ENCODE measurements at regions not wholly inside any gene's neighbourhood (a gene's known extent, or its start where the extent isn't known, plus 50 kb on each side); places are given as distances from the start of the nearest gene placed in this dataset.

GRCh38 chr15:93495799-93496637 is 407.0 kb upstream of the RGMA start:
- H3K4me1 ChIP-seq (ENCODE audit: control insufficient read depth, insufficient read depth, low read length) = no peaks in the 10 kb centered on the region
- H3K27me3 ChIP-seq (ENCODE audit: control insufficient read depth, insufficient read depth, low read length) = no peaks in the 10 kb centered on the region
- no peak overlapping the region for H3K4me3 ChIP-seq (ENCODE audit: low read length)
- WGBS (ENCODE audit: insufficient coverage, low lambda C conversion rate) = 100% methylated on average over 1 of the region's 9 CpGs
- no peaks in the 10 kb centered on the region for H3K36me3 ChIP-seq (ENCODE audit: control insufficient read depth, insufficient read depth, low read length)
- no peaks in the 10 kb centered on the region for H3K9me3 ChIP-seq (ENCODE audit: control insufficient read depth, low read depth, low read length)
- no peak overlapping the region for H3K27ac ChIP-seq (ENCODE audit: low read length)
- no peak for DNase-seq

DNA sequence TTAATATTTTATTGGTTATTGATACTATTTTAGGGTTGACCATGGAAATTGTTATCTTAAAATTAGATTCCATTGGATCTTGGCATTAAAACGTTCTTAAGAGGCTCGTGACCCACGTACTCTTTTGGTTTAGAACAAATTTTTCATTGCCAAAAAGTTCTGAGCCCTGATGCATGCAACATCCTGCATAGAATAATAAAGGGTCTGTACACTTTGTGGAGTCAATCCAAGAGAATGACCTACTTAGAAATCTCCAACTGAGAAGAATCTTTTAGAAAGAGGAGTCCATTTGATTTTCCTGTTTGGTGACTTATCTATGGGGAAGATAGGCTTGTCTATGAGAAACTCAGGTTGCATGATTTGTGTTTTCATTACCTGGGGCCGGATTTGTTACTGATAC is 404.2 kb upstream of the RGMA start:
- H3K4me1 ChIP-seq (ENCODE audit: control insufficient read depth, insufficient read depth, low read length) = no peaks in the 10 kb centered on the region
- no peak for DNase-seq
- no peaks in the 10 kb centered on the region for H3K27me3 ChIP-seq (ENCODE audit: control insufficient read depth, insufficient read depth, low read length)
- H3K27ac ChIP-seq (ENCODE audit: low read length) = no peak overlapping the region
- H3K9me3 ChIP-seq (ENCODE audit: control insufficient read depth, low read depth, low read length) = no peaks in the 10 kb centered on the region
- H3K4me3 ChIP-seq (ENCODE audit: low read length) = no peak overlapping the region
- no CpG with 5 or more reads among the region's 4 CpGs for WGBS (ENCODE audit: insufficient coverage, low lambda C conversion rate)
- no peaks in the 10 kb centered on the region for H3K36me3 ChIP-seq (ENCODE audit: control insufficient read depth, insufficient read depth, low read length)

DNA sequence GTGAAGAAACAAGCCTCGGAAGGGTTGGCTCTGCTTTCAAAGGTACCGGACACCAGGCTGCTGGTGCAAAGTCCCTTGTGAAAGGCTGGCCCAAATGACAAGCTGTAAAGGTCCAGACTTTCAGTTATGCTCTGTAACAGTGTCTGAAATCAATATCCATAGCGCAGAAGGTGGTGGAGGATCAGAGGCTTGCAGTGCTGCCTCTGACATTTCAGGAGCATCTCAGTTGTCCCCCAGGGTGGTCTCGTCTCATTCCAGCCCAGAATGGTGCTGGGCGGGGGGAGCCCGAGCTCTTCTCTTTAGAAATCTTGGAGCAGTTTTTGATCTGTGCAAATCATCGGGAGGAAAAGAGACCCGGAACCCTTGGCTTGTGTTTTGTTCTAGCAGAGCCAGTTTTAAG is 402.3 kb upstream of the RGMA start:
- H3K27ac ChIP-seq (ENCODE audit: low read length) = no peak overlapping the region
- no peaks in the 10 kb centered on the region for H3K36me3 ChIP-seq (ENCODE audit: control insufficient read depth, insufficient read depth, low read length)
- H3K4me1 ChIP-seq (ENCODE audit: control insufficient read depth, insufficient read depth, low read length) = no peaks in the 10 kb centered on the region
- H3K4me3 ChIP-seq (ENCODE audit: low read length) = no peak overlapping the region
- H3K9me3 ChIP-seq (ENCODE audit: control insufficient read depth, low read depth, low read length) = no peaks in the 10 kb centered on the region
- WGBS (ENCODE audit: insufficient coverage, low lambda C conversion rate) = 100% methylated on average over 3 of the region's 8 CpGs
- H3K27me3 ChIP-seq (ENCODE audit: control insufficient read depth, insufficient read depth, low read length) = no peaks in the 10 kb centered on the region
- no peak for DNase-seq

GRCh38 chr15:93488296-93488713 is 399.3 kb upstream of the RGMA start:
- H3K4me1 ChIP-seq (ENCODE audit: control insufficient read depth, insufficient read depth, low read length) = no peaks in the 10 kb centered on the region
- H3K27me3 ChIP-seq (ENCODE audit: control insufficient read depth, insufficient read depth, low read length) = no peaks in the 10 kb centered on the region
- H3K36me3 ChIP-seq (ENCODE audit: control insufficient read depth, insufficient read depth, low read length) = no peaks in the 10 kb centered on the region
- no peak for DNase-seq
- WGBS (ENCODE audit: insufficient coverage, low lambda C conversion rate) = no CpG with 5 or more reads among the region's 5 CpGs
- H3K27ac ChIP-seq (ENCODE audit: low read length) = no peak overlapping the region
- H3K4me3 ChIP-seq (ENCODE audit: low read length) = no peak overlapping the region
- H3K9me3 ChIP-seq (ENCODE audit: control insufficient read depth, low read depth, low read length) = no peaks in the 10 kb centered on the region

DNA sequence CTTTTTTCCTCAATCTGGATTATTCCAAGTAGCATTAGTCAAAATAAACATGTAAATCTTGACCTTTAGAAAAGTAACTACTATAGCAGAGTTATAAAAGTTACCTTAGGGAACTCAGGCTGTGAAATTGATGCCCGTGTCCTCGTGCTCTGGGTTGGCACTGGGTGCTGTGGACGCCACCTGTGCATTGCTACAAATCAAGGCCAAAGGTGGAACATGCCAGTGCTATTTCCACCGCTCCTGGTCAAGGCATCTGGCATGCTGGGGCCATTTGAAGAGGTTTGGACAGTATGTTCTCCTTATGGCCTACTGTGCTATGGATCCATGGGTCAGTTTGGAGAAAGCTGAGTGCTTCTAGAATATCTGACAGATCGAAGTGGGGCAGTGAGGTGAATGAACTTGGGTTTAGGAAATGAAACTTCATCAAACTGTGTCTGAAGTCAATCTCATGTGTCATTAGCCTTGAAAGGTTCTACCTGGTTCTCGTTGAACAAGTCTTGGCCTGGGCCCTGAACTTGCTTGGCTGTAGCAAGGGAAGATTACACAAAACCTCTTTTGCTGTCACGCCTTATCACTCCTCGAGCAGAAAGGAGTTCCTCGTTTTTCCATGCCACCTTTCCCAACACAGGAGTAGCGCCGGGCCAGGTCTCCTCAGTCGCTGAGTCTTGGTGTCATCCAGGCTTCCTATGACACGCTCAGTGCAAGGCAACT is 397.6 kb upstream of the RGMA start:
- no peaks in the 10 kb centered on the region for H3K4me1 ChIP-seq (ENCODE audit: control insufficient read depth, insufficient read depth, low read length)
- H3K27me3 ChIP-seq (ENCODE audit: control insufficient read depth, insufficient read depth, low read length) = no peaks in the 10 kb centered on the region
- no peaks in the 10 kb centered on the region for H3K9me3 ChIP-seq (ENCODE audit: control insufficient read depth, low read depth, low read length)
- 100% methylated on average over 1 of the region's 13 CpGs for WGBS (ENCODE audit: insufficient coverage, low lambda C conversion rate)
- no peaks in the 10 kb centered on the region for H3K36me3 ChIP-seq (ENCODE audit: control insufficient read depth, insufficient read depth, low read length)
- no peak overlapping the region for H3K27ac ChIP-seq (ENCODE audit: low read length)
- H3K4me3 ChIP-seq (ENCODE audit: low read length) = no peak overlapping the region
- DNase-seq = no peak

GRCh38 chr15:93485438-93486327 is 396.7 kb upstream of the RGMA start:
- WGBS (ENCODE audit: insufficient coverage, low lambda C conversion rate) = no CpG with 5 or more reads among the region's 11 CpGs
- no peak for DNase-seq

DNA sequence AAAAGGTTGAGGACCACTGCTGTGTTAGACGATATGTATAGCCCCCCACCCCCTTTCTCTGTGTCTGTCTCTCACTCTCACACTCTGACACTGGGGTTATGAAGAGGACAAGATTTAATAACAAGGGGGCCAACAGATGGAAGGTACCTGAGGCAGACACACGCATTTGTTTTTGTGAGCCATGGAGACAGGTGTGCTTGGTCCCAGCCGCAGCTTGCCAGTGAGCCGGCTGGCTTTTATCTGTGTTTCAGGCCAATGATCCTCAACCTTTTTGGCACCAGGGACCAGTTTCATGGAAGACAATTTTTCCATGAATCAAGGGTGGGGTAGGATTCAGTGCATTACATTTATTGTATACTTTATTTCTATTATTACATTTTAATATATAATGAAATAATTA is 394.9 kb upstream of the RGMA start:
- no peak overlapping the region for H3K27ac ChIP-seq (ENCODE audit: low read length)
- H3K27me3 ChIP-seq (ENCODE audit: control insufficient read depth, insufficient read depth, low read length) = no peaks in the 10 kb centered on the region
- no CpG with 5 or more reads among the region's 4 CpGs for WGBS (ENCODE audit: insufficient coverage, low lambda C conversion rate)
- H3K36me3 ChIP-seq (ENCODE audit: control insufficient read depth, insufficient read depth, low read length) = no peaks in the 10 kb centered on the region
- H3K4me1 ChIP-seq (ENCODE audit: control insufficient read depth, insufficient read depth, low read length) = no peaks in the 10 kb centered on the region
- no peaks in the 10 kb centered on the region for H3K9me3 ChIP-seq (ENCODE audit: control insufficient read depth, low read depth, low read length)
- no peak for DNase-seq
- H3K4me3 ChIP-seq (ENCODE audit: low read length) = no peak overlapping the region

More at GRCh38 chr15:93485438-93486327, 396.7 kb upstream of the RGMA start:
- Histone ChIP-seq H3K27me3 (ENCODE audit: control insufficient read depth, insufficient read depth, low read length) (no peaks in the 10 kb centered on the region), H3K4me3 (ENCODE audit: low read length) (no peak overlapping the region), H3K9me3 (ENCODE audit: control insufficient read depth, low read depth, low read length) (no peaks in the 10 kb centered on the region), H3K36me3 (ENCODE audit: control insufficient read depth, insufficient read depth, low read length) (no peaks in the 10 kb centered on the region), H3K4me1 (ENCODE audit: control insufficient read depth, insufficient read depth, low read length) (no peaks in the 10 kb centered on the region), H3K27ac (ENCODE audit: low read length) (no peak overlapping the region)

DNA sequence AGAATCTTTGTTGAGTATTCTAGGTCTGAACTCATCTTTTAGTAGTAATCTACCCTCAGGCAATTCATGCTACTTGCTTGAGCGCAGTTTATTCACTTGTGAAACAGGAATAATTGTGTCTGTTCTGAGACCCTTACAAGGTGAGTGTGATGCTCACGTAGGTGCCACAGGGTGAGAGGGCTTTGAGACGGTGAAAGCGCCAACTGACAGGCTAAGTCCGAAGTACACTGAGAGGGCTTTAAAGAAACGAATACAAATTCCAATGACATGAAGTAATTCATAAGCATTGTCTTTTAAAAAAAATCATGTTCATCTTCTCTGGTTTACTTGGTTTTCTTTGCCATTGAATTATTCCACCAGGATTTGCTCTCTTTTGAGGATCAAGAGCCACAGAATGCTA is 393.7 kb upstream of the RGMA start:
- H3K9me3 ChIP-seq (ENCODE audit: control insufficient read depth, low read depth, low read length) = no peaks in the 10 kb centered on the region
- no peaks in the 10 kb centered on the region for H3K4me1 ChIP-seq (ENCODE audit: control insufficient read depth, insufficient read depth, low read length)
- no CpG with 5 or more reads among the region's 6 CpGs for WGBS (ENCODE audit: insufficient coverage, low lambda C conversion rate)
- peak; percentile 21 to 37 for DNase-seq
- no peak overlapping the region for H3K4me3 ChIP-seq (ENCODE audit: low read length)
- H3K27me3 ChIP-seq (ENCODE audit: control insufficient read depth, insufficient read depth, low read length) = no peaks in the 10 kb centered on the region
- no peaks in the 10 kb centered on the region for H3K36me3 ChIP-seq (ENCODE audit: control insufficient read depth, insufficient read depth, low read length)
- no peak overlapping the region for H3K27ac ChIP-seq (ENCODE audit: low read length)

GRCh38 chr15:93479715-93480114 is 390.7 kb upstream of the RGMA start:
- Histone ChIP-seq H3K27ac (ENCODE audit: low read length) (no peak overlapping the region), H3K4me3 (ENCODE audit: low read length) (no peak overlapping the region), H3K4me1 (ENCODE audit: control insufficient read depth, insufficient read depth, low read length) (no peaks in the 10 kb centered on the region), H3K9me3 (ENCODE audit: control insufficient read depth, low read depth, low read length) (no peaks in the 10 kb centered on the region), H3K27me3 (ENCODE audit: control insufficient read depth, insufficient read depth, low read length) (no peaks in the 10 kb centered on the region), H3K36me3 (ENCODE audit: control insufficient read depth, insufficient read depth, low read length) (no peaks in the 10 kb centered on the region)
- no peak for DNase-seq
- no CpG with 5 or more reads among the region's 2 CpGs for WGBS (ENCODE audit: insufficient coverage, low lambda C conversion rate)

DNA sequence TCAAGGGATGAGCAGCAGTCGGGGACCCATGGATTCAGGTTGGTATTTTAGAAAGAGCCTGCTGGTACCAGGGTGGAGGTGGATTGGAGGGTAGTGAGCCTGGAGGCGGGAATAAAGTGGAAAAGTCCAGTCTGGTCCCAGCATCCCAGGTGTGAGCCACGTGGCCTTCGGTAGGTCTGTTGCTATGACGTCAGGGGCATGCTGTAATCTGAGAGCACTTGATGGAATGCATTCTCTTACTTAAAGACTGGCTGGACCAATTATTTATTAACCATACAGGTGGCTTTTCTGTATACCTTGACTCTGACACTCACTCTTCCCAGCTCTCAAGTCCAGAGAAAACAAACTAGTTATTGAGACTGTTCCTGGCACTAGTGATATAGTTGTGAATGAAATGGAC is 389.9 kb upstream of the RGMA start:
- no peaks in the 10 kb centered on the region for H3K36me3 ChIP-seq (ENCODE audit: control insufficient read depth, insufficient read depth, low read length)
- WGBS (ENCODE audit: insufficient coverage, low lambda C conversion rate) = no CpG with 5 or more reads among the region's 5 CpGs
- no peaks in the 10 kb centered on the region for H3K4me1 ChIP-seq (ENCODE audit: control insufficient read depth, insufficient read depth, low read length)
- no peaks in the 10 kb centered on the region for H3K27me3 ChIP-seq (ENCODE audit: control insufficient read depth, insufficient read depth, low read length)
- peak in 1 of 2 donors; percentile 8 for DNase-seq
- no peak overlapping the region for H3K27ac ChIP-seq (ENCODE audit: low read length)
- no peaks in the 10 kb centered on the region for H3K9me3 ChIP-seq (ENCODE audit: control insufficient read depth, low read depth, low read length)
- no peak overlapping the region for H3K4me3 ChIP-seq (ENCODE audit: low read length)
